GM12892 (cell line): ENCODE measurements at regions not wholly inside any gene's neighbourhood (a gene's known extent, or its start where the extent isn't known, plus 50 kb on each side); places are given as distances from the start of the nearest gene placed in this dataset.
"Not testable (repeated sequence)": the region's sequence is repeated elsewhere in the genome, so short reads cannot be mapped to it uniquely, and the experiment has no call there.

ENCODE experiments used
- DNase-seq: peaks from one replicate; pipeline ENCODE4 v3.0.0; 2011; ENCODE audit not compliant: insufficient read length
- FAIRE-seq: peaks from 2 replicates; lab custom pipeline; 2011; peaks lifted over from hg19 to GRCh38; lab: Jason Lieb, UNC
- POLR2A ChIP-seq: IDR thresholded peaks from 2 replicates; pipeline ENCODE4 v1.6.1; 2011; ENCODE audit warnings: low read depth, low read length, control low read depth
- POLR2AphosphoS5 ChIP-seq: IDR thresholded peaks from 2 replicates; pipeline ENCODE4 v1.6.1; 2011; ENCODE audit warnings: low read depth, low read length, control low read depth
- TAF1 ChIP-seq: IDR thresholded peaks from 2 replicates; pipeline ENCODE4 v1.6.1; 2011; ENCODE audit warnings: low read depth, mild to moderate bottlenecking, control low read depth, low read length, borderline replicate concordance

- DNase-seq (no peak), FAIRE-seq (no peak)
- no peak for TF ChIP-seq TAF1
- TF ChIP-seq POLR2A: no peak
- no peak for TF ChIP-seq POLR2AphosphoS5
Measured at GRCh38 chr10:30528429-30528786, 94.4 kb downstream of the MAP3K8 start.

GRCh38 chr10:30527623-30528428 is 93.8 kb downstream of the MAP3K8 start:
- FAIRE-seq (no peak), DNase-seq (no peak)
- TF ChIP-seq TAF1 (no peak), POLR2AphosphoS5 (no peak), POLR2A (no peak)

GRCh38 chr10:30522661-30523078 is 88.7 kb downstream of the MAP3K8 start:
- not testable (repeated sequence) for FAIRE-seq, DNase-seq

- TF ChIP-seq POLR2AphosphoS5 (no peak), TAF1 (no peak), POLR2A (no peak)
- DNase-seq: no peak
- no peak for FAIRE-seq
Measured at GRCh38 chr10:30518907-30519306, 84.9 kb downstream of the MAP3K8 start.
